ENCODE measurements at regions not wholly inside any gene's neighbourhood (a gene's known extent, or its start where the extent isn't known, plus 50 kb on each side); places are given as distances from the start of the nearest gene placed in this dataset.

GRCh38 chr16:54652201-54652770 is 278.4 kb upstream of the IRX5 start:
- DNase-seq (ENCODE audit: extremely low read depth, low read depth) = no peak
- TF ChIP-seq CTCF (IDR thresholded peaks at IDR 0.05; ENCODE audit: low read depth, low read length) = no peak

GRCh38 chr16:54651440-54652195 is 279.0 kb upstream of the IRX5 start:
- DNase-seq (ENCODE audit: extremely low read depth, low read depth) = no peak

GRCh38 chr16:54649876-54650275 is 280.8 kb upstream of the IRX5 start:
- DNase-seq (ENCODE audit: extremely low read depth, low read depth) = no peak
- TF ChIP-seq CTCF (IDR thresholded peaks at IDR 0.05; ENCODE audit: low read depth, low read length) = no peak

More at GRCh38 chr16:54651440-54652195, 279.0 kb upstream of the IRX5 start:
- TF ChIP-seq CTCF (IDR thresholded peaks at IDR 0.05; ENCODE audit: low read depth, low read length) = no peak

GRCh38 chr16:54648575-54648974 is 282.1 kb upstream of the IRX5 start:
- TF ChIP-seq CTCF (IDR thresholded peaks at IDR 0.05; ENCODE audit: low read depth, low read length) = no peak
- no peak for DNase-seq (ENCODE audit: extremely low read depth, low read depth)

- no peak for DNase-seq (ENCODE audit: extremely low read depth, low read depth)
Measured at GRCh38 chr16:54647725-54648221, 282.9 kb upstream of the IRX5 start.

GRCh38 chr16:54647216-54647615 is 283.4 kb upstream of the IRX5 start:
- TF ChIP-seq CTCF (IDR thresholded peaks at IDR 0.05; ENCODE audit: low read depth, low read length) = no peak
- DNase-seq (ENCODE audit: extremely low read depth, low read depth) = no peak

More at GRCh38 chr16:54647725-54648221, 282.9 kb upstream of the IRX5 start:
- TF ChIP-seq CTCF (IDR thresholded peaks at IDR 0.05; ENCODE audit: low read depth, low read length) = no peak

- no peak for TF ChIP-seq CTCF (IDR thresholded peaks at IDR 0.05; ENCODE audit: low read depth, low read length)
- no peak for DNase-seq (ENCODE audit: extremely low read depth, low read depth)
Measured at GRCh38 chr16:54645345-54645744, 285.3 kb upstream of the IRX5 start.
